Astrocyte of the spinal cord (primary cell): ENCODE measurements at regions not wholly inside any gene's neighbourhood (a gene's known extent, or its start where the extent isn't known, plus 50 kb on each side); places are given as distances from the start of the nearest gene placed in this dataset.

Experiments used
- DNase-seq: peaks from one replicate; pipeline ENCODE4 v3.0.0; 2011; ENCODE audit warnings: low read depth, low spot score
- H3K4me3 ChIP-seq: 2 replicates; pipeline ENCODE4 v1.5.1; 2011; ENCODE audit warnings: low read depth, mild to moderate bottlenecking, low read length, moderate library complexity
- CTCF ChIP-seq: IDR thresholded peaks from 2 replicates; pipeline ENCODE4 v1.5.1; 2012; ENCODE audit warnings: low read depth, mild to moderate bottlenecking, low read length, inconsistent platforms
- in situ Hi-C: cut with HindIII; loops from 2 replicates; pipeline ENCODE4 v1.10.0; 2017; ENCODE audit warnings: low sequenced_read_pairs

DNA sequence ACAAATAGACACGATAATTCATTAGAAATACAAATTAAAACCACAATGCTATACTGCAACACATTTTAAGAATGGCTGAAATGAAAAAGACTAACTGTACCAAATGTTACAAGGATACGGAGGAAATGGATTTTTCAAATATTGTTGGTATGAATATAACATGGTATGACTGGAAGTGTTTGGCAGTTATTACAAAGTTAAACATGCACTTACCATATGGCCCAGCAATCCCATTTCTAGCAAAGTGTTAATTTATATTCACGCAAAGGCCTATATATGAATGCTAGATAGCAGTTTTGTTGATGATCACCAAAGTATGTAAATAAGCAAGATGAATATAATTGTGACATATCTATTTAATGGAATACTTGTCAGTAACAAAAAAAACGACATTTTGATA, 497.8 kb upstream of the FSIP2 start:
- no peak for DNase-seq
- no peak overlapping the region for H3K4me3 ChIP-seq
- TF ChIP-seq CTCF, result no peak
- in situ Hi-C loops, result no loop called here

DNA sequence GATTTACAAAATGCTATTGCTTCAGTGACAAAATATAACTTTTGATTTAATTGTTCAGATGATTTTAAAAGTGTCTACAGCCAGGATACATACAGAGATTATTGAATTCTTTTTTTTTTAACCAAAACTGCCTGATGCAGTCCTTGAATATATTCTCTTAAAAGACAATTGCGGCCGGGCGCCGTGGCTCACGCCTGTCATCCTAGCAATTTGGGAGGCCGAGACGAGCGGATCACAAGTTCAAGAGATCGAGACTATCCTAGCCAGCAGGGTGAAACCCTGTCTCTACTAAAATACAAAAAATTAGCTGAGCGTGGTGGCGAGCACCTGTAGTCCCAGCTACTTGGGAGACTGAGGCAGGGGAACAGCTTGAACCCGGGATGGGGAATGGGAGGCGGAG, 497.0 kb upstream of the FSIP2 start:
- no peak for TF ChIP-seq CTCF
- in situ Hi-C loops, result no loop called here
- no peak overlapping the region for H3K4me3 ChIP-seq
- DNase-seq, result no peak

DNA sequence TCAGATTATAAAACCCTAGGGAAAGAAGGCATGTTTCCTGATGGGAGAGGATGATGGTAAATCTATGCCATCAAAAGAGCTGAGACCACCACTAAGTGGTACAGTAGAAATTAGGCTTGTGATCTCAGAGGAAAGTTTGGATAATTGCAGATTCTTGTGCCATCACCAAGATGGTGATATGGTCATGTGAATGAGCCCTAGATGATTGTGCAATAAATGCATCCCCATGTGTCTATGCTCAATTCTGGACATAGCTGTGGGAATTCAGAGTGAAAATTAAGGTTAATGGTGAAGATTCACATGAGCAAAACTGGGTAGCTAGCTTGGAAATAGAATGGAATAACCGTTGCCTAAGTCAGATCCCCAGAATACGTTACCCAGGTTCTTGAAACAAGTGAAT, 496.1 kb upstream of the FSIP2 start:
- no peak for TF ChIP-seq CTCF
- in situ Hi-C loops, result no loop called here
- DNase-seq, result no peak
- H3K4me3 ChIP-seq, result no peak overlapping the region

DNA sequence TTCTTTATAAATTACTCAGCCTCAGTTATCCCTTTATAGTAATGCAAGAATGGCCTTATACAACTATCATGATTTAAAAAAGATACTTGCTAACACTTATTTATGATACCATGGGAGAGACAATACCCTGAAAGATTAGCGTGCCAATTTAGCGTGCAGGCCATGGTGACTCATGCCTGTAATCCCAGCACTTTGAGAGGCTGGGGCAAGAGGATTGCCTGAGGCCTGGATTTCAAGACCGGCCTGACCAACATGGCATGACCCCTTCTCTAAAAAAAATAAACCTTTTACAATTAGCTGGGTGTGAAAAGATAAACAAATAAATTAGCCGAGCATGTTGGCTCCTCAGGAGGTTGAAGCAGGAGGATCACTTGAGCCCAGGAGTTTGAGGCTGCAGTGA, 493.4 kb upstream of the FSIP2 start:
- in situ Hi-C loops, result no loop called here
- no peak overlapping the region for H3K4me3 ChIP-seq
- no peak for DNase-seq
- TF ChIP-seq CTCF, result no peak

- no peak overlapping the region for H3K4me3 ChIP-seq
- no peak for TF ChIP-seq CTCF
- in situ Hi-C loops, result no loop called here
- DNase-seq, result peak; percentile 56
These were observed 492.8 kb upstream of the FSIP2 start for GRCh38 chr2:185245806-185246205.

DNA sequence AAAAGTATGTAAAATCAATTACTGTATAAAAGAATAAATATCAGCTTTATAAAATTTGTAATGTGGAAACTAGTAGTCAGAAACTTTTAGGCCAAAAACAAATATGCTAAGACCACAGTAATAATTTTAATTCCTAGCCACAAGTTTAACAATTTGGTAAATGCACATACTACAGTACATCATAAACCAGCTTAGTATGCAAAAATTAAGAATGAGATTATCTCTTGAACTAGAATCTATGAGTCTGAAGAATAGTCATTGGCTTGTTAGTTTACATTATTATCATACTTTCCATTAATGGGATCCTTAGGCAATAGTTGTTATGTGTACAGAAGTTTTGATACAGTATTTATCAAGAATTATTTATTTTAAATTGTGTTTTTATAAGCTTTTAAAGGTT, 491.9 kb upstream of the FSIP2 start:
- H3K4me3 ChIP-seq, result no peak overlapping the region
- in situ Hi-C loops, result no loop called here
- no peak for TF ChIP-seq CTCF
- no peak for DNase-seq

GRCh38 chr2:185255566-185255965, 483.0 kb upstream of the FSIP2 start:
- in situ Hi-C loops, result no loop called here
- H3K4me3 ChIP-seq, result no peak overlapping the region
- TF ChIP-seq CTCF, result no peak
- peak; percentile 9 for DNase-seq
